Activated naive CD4-positive, alpha-beta T cell treated with anti-CD3 and anti-CD28 coated beads, Interleukin-2, amount 50 U/mL, for 24 hours (primary cell): ENCODE measurements at regions not wholly inside any gene's neighbourhood (a gene's known extent, or its start where the extent isn't known, plus 50 kb on each side); places are given as distances from the start of the nearest gene placed in this dataset.

ENCODE experiments used
- H3K27ac Mint-ChIP-seq: one replicate; pipeline ENCODE4 v1.8.0; 2021; ENCODE audit warnings: mild to moderate bottlenecking, mixed read lengths
- H3K27me3 Mint-ChIP-seq: one replicate; pipeline ENCODE4 v1.8.0; 2021; ENCODE audit warnings: mixed read lengths
- H3K36me3 Mint-ChIP-seq: one replicate; pipeline ENCODE4 v1.8.0; 2021; ENCODE audit warnings: mixed read lengths
- H3K4me1 Mint-ChIP-seq: one replicate; pipeline ENCODE4 v1.8.0; 2021; ENCODE audit warnings: mixed read lengths
- H3K4me3 Mint-ChIP-seq: one replicate; pipeline ENCODE4 v1.8.0; 2021; ENCODE audit warnings: mild to moderate bottlenecking, mixed read lengths
- H3K9me3 Mint-ChIP-seq: one replicate; pipeline ENCODE4 v1.8.0; 2021; ENCODE audit warnings: mixed read lengths

- Mint-ChIP-seq H3K27me3 (peaks cover 1% of the 10 kb centered on the region), H3K9me3 (no peaks in the 10 kb centered on the region), H3K27ac (no peak overlapping the region), H3K4me3 (no peak overlapping the region), H3K36me3 (no peaks in the 10 kb centered on the region), H3K4me1 (no peaks in the 10 kb centered on the region)
These were observed 562.5 kb downstream of the MN1 start for GRCh38 chr22:27238935-27239510.

DNA sequence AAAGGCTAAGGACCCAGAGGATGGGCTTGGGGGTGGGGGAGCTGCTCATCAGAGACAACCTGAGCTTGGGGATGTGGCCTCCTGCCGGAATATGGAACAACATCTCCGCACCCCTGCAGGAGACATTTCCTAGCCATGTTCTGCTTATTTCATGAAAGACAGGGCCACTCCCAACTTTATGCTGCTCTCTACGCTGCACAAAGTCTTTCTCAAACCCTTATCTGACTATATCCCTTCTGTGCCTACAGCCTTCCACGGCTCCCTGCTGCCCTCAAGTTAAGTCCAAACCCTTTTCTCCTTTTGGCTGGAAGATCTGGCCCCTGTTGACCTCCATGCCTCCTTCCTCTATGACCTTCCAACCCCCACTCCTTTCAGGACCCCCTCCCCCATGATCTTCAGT is 562.0 kb downstream of the MN1 start:
- Mint-ChIP-seq H3K4me1 (no peaks in the 10 kb centered on the region), H3K4me3 (no peak overlapping the region), H3K9me3 (no peaks in the 10 kb centered on the region), H3K36me3 (no peaks in the 10 kb centered on the region), H3K27ac (no peak overlapping the region), H3K27me3 (peaks cover 1% of the 10 kb centered on the region)

DNA sequence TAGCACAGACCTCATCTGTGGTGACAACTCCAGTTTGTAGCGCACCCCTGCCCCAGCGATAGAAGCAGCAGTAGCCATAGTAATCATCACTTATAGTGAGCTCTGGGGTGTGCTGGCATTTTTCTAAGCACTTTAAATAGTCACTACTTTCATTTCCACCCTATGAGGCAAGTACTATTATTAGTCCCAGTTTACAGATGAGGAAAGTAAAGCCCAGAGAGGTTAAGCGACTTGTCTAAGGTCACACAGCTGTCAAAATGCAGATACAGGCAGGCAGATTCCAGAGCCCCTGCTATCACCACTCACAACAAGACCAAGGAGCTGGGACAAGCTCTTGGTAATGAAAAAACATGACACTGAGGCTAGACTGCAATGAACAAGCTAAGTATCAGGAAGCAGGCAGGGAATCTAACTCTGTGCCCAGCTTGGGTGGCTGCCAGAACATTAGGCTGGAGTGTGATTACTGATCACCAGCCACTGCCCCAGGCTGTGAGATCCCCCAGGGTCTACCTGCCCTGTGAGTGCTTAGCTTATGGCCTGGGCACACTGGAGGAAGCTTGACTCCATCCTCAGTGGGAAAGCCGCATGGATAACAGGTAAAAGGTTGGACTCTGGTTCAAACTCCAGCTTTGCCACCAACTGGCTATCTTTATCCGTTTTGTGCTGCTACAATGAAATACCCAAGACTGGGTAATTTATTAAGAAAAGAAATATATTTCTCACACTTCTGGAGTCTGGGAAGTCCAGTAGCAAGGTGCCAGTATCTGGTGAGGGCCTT is 561.1 kb downstream of the MN1 start:
- Mint-ChIP-seq H3K9me3 (no peaks in the 10 kb centered on the region), H3K27ac (no peak overlapping the region), H3K27me3 (peaks cover 1% of the 10 kb centered on the region), H3K4me1 (no peaks in the 10 kb centered on the region), H3K4me3 (no peak overlapping the region), H3K36me3 (no peaks in the 10 kb centered on the region)

DNA sequence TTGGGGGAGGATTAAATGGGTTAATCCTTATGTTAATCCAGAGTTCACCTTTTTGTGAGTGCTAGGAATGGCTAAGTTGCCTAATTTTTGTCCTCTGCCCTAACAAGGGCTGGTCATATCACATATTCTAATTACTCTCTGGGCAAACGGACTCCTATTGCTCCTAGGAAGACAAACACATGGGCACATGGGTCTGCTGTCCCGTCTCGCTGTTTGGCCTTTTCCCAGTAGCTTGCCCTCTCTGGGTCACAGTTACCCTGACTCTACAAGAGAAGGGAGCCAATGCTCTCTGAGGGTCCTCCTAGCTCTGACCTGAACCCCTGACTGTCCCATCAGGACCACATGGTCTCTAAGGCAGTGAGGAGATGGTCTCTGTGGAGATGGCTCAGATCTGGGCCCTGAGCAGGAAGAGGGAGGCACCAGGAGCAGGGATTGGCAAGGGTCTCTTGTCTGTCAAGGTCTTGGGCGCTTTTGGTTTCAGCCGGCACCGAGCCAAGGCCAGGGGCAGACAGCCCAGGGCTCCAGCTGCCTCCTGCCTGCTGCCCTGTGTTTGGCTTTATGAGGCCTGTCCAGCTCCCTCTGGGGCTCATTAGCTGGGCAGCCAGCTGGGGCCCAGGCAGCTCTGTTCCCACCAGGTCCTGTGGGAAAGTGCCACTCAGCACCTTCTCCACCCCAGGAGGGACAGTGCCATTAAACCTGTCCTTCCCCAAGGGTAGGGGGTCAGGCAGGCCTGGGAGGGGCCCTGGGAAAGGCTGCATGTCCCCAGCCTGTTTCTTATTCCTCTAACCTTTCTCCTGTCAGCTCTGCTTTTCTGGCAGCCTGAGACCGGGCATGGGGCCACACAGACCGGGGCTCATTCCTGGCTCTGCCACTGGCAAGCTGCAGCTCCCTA is 559.9 kb downstream of the MN1 start:
- H3K27me3 Mint-ChIP-seq = peaks cover 1% of the 10 kb centered on the region

DNA sequence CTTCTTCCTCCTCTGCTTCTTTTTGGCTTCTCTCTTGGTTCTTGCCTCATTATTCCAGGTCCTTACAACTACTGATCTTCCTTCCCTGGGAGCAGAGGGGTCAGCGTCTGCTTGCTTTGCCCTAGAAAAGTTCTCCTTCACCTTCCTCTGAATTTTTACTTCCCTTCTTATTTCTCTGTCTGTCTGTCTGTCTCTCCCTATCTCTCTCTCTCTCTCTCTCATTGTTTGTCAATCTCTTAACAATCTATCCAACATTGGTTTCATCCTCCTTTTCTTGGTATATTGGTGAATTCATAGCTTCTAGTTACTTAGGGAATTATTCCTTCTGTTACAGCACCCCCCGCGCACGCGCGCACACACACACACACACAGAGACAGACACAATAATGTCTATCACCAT is 559.1 kb downstream of the MN1 start:
- Mint-ChIP-seq H3K36me3 (no peaks in the 10 kb centered on the region), H3K9me3 (no peaks in the 10 kb centered on the region), H3K27ac (no peak overlapping the region), H3K4me3 (no peak overlapping the region), H3K27me3 (peaks cover 1% of the 10 kb centered on the region), H3K4me1 (peaks cover 11% of the 10 kb centered on the region)

More for the DNA sequence above, 559.9 kb downstream of the MN1 start:
- peaks cover 4% of the 10 kb centered on the region for H3K4me1 Mint-ChIP-seq
- no peaks in the 10 kb centered on the region for H3K9me3 Mint-ChIP-seq
- no peak overlapping the region for H3K4me3 Mint-ChIP-seq
- H3K27ac Mint-ChIP-seq = no peak overlapping the region
- H3K36me3 Mint-ChIP-seq = no peaks in the 10 kb centered on the region

GRCh38 chr22:27242917-27243589 is 558.5 kb downstream of the MN1 start:
- Mint-ChIP-seq H3K4me1 (peaks cover 16% of the 10 kb centered on the region), H3K9me3 (no peaks in the 10 kb centered on the region), H3K4me3 (no peak overlapping the region), H3K27me3 (peaks cover 1% of the 10 kb centered on the region), H3K36me3 (no peaks in the 10 kb centered on the region), H3K27ac (no peak overlapping the region)

GRCh38 chr22:27244328-27244727 is 557.2 kb downstream of the MN1 start:
- Mint-ChIP-seq H3K9me3 (no peaks in the 10 kb centered on the region), H3K36me3 (no peaks in the 10 kb centered on the region), H3K27ac (no peak overlapping the region), H3K4me1 (peaks cover 16% of the 10 kb centered on the region), H3K4me3 (no peak overlapping the region), H3K27me3 (peaks cover 1% of the 10 kb centered on the region)

- no peak overlapping the region for H3K4me3 Mint-ChIP-seq
- H3K27ac Mint-ChIP-seq = no peak overlapping the region
- H3K9me3 Mint-ChIP-seq = no peaks in the 10 kb centered on the region
- H3K27me3 Mint-ChIP-seq = no peaks in the 10 kb centered on the region
- no peaks in the 10 kb centered on the region for H3K36me3 Mint-ChIP-seq
- peaks cover 16% of the 10 kb centered on the region for H3K4me1 Mint-ChIP-seq
These were observed 556.5 kb downstream of the MN1 start for GRCh38 chr22:27245056-27245455.

DNA sequence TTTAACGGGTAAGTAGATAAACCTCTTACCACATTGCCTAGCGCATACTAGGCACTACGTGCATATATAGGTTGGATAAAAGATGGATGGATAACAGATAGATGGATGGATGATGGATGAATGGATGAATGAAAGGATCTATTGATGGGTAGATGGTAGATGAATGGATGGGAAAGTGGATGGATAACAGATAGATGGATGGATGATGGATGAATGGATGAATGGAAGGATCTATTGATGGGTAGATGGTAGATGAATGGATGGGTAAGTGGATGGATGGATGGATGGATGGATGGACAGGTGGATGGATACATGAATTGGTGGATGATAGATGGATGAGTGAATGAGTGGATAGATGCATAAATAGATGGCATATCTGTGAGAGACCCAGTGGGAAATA is 555.0 kb downstream of the MN1 start:
- Mint-ChIP-seq H3K9me3 (no peaks in the 10 kb centered on the region), H3K27me3 (no peaks in the 10 kb centered on the region), H3K36me3 (no peaks in the 10 kb centered on the region), H3K4me3 (no peak overlapping the region), H3K27ac (no peak overlapping the region), H3K4me1 (peaks cover 16% of the 10 kb centered on the region)

DNA sequence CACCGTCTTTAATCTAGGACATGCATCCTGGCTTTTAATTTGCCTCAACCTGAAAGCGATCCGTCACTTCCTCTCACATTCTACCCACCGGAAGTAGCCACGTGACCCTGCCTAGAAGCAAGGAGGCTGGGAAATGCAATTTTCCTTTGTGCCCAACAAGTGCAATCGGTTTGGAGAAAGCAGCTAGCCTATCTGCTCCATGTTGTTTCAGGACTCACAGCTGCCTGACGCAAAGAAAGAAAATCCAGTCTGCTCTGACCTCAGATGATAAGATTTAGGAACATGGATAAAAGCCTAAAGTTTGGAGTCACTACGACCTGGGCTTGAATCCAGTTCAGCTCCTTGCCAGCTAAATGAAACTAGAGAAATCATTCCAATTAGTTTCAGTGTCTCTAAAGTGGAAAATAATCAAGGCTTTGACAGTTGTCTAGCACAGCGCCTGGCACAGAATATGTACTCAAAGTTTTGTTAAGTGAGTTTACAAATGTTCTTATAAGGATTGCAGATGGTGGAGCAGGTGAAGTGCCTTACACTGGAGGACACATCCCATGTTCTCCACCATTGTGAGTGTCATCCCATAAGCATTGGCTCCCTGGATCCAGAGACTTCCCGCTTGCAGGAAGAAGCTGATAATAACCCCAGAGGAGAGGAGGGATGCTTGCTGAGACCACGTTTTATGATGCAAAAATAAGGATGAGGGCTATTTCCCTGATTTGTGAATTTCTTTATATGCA is 553.7 kb downstream of the MN1 start:
- Mint-ChIP-seq H3K4me3 (no peak overlapping the region), H3K4me1 (peaks cover 16% of the 10 kb centered on the region), H3K27me3 (no peaks in the 10 kb centered on the region), H3K27ac (no peak overlapping the region), H3K36me3 (no peaks in the 10 kb centered on the region), H3K9me3 (no peaks in the 10 kb centered on the region)

DNA sequence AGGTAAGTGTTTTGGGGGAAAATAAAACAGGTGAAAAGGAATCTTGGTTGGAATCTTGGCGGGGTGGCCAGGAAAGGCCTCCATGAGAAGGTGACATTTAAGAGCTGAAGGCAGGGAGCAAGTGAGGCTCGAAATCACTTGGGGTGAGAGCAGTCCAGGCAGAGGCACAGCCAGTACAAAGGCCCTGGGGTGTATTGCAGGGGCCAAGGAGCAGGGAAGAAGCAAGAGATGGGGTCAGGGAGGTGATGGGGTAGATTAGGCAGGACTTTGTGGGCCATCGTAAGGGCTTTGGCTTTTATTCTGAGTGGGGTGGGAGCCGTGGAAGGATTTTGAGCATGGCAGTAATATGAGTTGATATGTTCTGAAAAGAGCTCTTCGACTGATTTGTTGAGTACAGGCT is 551.1 kb downstream of the MN1 start:
- no peak overlapping the region for H3K27ac Mint-ChIP-seq
- H3K4me1 Mint-ChIP-seq = peaks cover 16% of the 10 kb centered on the region
- no peaks in the 10 kb centered on the region for H3K27me3 Mint-ChIP-seq
- H3K4me3 Mint-ChIP-seq = no peak overlapping the region
- peaks cover 4% of the 10 kb centered on the region for H3K36me3 Mint-ChIP-seq
- H3K9me3 Mint-ChIP-seq = peaks cover 2% of the 10 kb centered on the region

DNA sequence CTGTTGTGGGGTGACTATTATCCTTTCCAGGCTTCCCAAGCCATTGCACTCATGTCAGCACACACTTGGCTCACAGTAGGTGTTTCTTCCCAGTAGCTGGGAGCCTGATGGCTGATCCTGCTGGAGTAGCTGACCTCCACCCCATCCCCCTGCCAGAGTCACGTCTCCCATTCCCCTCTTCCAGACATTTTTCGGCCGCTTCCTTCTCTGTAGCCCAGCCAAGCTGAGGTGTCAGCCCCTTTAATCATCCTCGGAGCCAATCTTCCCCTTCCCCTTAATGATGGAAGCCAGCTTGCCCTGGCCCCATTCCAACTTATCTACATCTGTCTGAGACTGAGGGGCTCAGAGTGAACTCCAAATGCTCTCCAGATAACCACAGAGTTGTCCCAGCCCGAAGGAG is 550.7 kb downstream of the MN1 start:
- Mint-ChIP-seq H3K4me3 (no peak overlapping the region), H3K9me3 (peaks cover 6% of the 10 kb centered on the region), H3K27ac (no peak overlapping the region), H3K36me3 (peaks cover 5% of the 10 kb centered on the region), H3K4me1 (peaks cover 16% of the 10 kb centered on the region), H3K27me3 (no peaks in the 10 kb centered on the region)

- peaks cover 6% of the 10 kb centered on the region for H3K9me3 Mint-ChIP-seq
- H3K27ac Mint-ChIP-seq = no peak overlapping the region
- H3K4me1 Mint-ChIP-seq = peaks cover 13% of the 10 kb centered on the region
- H3K4me3 Mint-ChIP-seq = no peak overlapping the region
- H3K27me3 Mint-ChIP-seq = no peaks in the 10 kb centered on the region
- peaks cover 5% of the 10 kb centered on the region for H3K36me3 Mint-ChIP-seq
These were observed 550.0 kb downstream of the MN1 start for GRCh38 chr22:27251563-27251962.

DNA sequence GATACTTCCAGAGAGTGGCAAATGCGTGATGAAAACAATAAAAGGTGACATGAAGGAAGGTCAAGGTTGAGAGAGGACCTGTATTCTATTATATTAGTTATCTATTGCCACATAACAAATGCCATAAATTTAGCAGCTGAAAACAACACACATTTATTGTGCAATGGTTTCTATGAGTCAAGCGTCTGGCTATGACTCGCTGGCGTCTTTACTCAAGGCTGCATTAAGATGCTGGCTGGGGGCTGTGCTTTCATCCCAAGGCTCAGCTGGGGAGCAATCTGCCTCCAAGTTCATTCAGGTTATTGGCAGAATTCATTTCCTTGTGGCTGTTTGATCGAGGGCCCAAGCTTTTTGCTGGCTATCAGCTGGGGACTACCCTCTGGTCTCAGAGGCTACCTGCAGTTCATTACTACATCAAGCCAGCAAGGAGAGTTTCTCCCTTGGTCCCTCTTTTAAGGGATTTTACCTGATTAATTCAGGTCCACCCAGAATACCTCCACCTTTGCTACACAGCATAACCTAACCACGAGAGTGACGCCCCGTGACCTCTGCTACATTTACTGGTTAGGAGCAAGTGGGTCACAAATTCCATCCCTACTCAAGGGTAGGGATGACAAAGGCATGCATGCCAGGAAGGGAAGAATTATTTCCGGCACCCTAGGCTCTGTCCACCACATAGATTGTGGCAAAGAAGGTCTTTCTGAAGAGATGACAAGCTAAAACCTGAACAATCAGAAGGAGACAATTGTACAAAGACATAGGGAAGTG is 549.1 kb downstream of the MN1 start:
- Mint-ChIP-seq H3K4me3 (no peak overlapping the region), H3K27ac (peak overlapping the region; percentile 48), H3K9me3 (peaks cover 6% of the 10 kb centered on the region), H3K27me3 (no peaks in the 10 kb centered on the region), H3K36me3 (peaks cover 5% of the 10 kb centered on the region), H3K4me1 (peaks cover 5% of the 10 kb centered on the region)
